HG02870 (cell line): ENCODE measurements at regions not wholly inside any gene's neighbourhood (a gene's known extent, or its start where the extent isn't known, plus 50 kb on each side); places are given as distances from the start of the nearest gene placed in this dataset.
"Not testable (repeated sequence)": the region's sequence is repeated elsewhere in the genome, so short reads cannot be mapped to it uniquely, and the experiment has no call there.

Experiments used
- ATAC-seq: cut with Tn5 transposase; IDR thresholded peaks from one replicate; pipeline ENCODE4 v1.9.1; 2021; ENCODE audit warnings: mild to moderate bottlenecking, moderate library complexity; ENCODE audit not compliant: unreplicated experiment

DNA sequence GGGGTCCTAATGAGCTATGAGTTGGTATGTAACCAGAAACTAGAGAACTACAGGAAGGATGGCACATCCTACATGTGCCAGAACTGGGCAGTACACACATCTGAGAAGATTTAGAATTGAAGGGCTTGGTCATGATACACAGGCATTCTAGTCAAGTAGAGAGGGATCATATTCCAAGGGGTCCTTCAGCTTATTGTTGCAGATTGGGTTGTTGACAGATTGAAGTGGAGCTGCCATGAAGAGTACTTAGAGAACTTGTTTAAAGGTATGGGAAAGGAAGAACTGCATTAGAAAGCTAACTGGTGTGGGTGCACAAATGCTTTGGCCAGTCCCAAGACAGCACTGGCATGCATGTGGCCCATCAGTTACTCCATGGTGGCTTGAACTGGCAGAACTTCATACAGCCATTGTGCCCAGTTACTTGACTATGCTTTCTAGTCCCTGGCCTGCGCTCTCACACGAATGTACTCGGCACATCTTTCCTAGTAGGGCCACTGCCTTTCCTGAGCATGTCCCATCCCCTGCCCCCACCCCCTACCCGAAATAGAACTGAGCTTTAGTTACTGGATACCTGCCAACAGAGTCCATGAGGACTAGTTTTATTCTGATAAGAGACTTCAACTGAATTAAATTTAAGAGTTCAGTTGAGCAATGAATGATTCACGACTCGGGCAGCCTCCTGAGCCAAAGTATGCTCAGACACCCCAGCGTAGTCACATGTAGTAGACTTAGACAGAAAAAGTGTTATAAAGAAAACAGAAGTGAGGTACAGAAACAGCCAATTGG is 64.0 kb downstream of the CCNG2 start:
- no peak for ATAC-seq

- no peak for ATAC-seq
Measured at GRCh38 chr4:77225022-77225421, 68.0 kb downstream of the CCNG2 start.

GRCh38 chr4:77226939-77227705 is 70.1 kb downstream of the CCNG2 start:
- ATAC-seq = no peak

- no peak for ATAC-seq
Measured at GRCh38 chr4:77229433-77229832, 72.4 kb downstream of the CCNG2 start.

DNA sequence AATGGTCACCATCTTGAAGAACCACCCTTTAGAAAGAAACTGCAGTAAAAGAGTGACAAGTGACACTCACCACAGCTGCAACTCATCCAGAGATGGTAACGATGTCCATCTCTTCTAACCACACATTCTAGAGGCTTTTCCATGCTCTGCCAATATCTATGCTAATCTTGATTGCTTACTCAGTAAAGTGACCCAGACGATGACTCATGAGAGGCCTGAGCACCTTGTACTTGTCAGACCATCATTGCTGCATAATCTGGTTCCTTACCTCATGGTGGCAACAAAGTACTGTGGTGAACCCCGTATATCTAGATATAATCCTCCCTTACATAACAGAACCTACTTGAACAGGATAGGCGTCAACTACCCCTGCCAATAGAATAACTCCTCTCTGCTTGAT is 75.6 kb downstream of the CCNG2 start:
- ATAC-seq = no peak

- peak; percentile 86 for ATAC-seq
Measured at GRCh38 chr4:77235289-77235854, 78.4 kb downstream of the CCNG2 start.

DNA sequence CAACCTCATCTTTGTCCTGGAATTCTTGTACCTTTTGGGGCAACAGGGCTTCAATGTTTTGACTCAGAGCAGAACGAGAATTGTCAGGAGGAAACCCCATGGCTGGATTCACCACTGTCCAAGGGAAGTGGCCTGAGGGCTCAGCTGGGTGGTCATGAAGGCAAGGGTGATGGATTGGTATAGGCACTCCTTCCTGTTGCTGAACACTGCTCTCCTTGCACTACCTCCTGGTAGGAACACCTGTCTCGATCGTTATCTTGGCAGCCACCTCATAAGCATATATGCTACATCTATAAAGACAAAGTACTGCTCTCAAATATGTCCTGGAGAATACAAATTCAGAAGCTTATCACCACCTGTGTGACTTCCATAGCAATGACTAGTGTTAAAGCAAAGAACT is 79.8 kb downstream of the CCNG2 start:
- ATAC-seq = no peak

DNA sequence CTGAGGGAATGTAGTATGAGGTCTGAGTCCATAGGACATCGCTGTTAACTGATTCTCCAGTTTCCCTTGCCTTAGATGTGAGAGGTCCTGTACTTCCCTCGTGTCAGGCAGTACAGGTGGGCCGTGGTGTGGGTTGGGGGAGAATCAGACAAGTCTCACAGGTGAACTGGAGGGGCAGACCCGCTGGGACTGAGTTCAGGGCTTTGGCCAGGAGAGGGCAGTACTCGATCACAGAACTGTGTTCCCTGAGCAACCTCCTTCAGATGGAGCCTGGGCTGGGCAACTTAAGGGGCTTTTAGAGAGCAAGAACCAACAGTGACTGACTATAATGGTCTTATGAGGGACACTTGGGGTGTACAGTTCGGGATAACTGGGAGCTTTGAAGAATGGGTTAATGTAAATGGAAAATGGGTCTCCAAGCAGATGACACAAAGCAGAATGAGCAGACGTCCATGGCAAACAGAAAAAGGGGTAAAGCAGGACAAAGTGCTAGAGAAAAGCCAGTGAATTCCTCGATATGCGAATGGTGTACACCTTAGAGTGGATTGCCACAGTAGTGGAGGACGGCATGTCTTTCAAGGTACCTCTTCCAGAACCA is 83.6 kb downstream of the CCNG2 start:
- ATAC-seq = peak; percentile 62

DNA sequence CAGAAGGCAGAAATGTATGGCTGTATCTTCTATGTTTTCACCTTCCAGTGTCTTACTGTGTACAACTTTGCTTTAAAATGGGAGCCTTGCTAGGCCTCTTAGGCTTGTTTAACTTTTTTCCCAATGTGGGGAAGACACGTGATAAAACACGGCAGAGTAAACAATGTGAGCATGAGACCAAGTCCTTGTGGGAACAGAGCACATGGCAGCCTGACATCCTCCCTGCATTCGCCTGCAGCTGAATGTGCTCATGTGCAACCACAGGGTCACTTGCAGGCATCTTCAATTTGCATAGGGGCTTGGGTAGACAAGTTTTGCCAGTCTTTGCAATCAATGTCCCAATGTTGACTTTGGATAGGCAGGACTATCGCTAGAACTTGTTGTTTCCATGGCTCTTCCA is 91.8 kb downstream of the CCNG2 start:
- ATAC-seq = no peak

DNA sequence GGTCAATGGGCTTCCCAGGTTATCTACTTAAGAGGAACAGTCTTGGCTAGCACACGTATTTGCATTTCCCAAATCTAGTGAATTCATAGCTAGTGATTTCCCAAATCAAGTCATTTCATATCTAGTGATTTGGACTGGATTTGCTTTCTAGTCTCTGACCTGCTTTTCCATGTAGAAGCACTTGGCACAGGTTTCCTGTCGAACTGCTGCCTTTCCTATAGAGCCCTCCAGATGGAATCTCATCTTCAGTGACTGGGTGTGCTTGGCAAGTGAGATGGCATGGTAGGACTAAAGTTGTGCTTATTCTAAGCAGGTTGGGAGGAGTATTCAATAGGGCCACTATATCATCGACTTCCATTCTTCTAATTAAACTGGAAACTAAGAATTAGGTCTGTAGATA is 94.7 kb downstream of the CCNG2 start:
- no peak for ATAC-seq

DNA sequence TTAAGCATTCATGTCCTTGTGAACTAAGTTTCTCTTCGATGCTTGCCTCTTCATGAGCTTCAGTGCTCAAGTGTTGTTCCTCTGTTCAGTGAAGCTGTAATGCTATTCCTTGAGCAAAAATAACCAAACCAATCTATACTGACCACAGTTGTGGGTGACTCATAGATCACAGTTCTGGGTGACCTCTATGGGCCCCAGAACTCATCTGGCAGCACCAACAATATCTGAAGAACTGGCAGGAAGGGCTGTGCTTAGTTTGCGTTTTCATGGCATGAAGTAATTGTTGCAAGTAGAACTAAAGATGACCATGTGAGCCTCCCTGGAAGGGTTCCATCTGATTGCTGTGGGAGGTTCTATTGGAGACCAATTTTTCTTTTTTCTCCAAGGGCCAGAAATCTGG is 106.2 kb downstream of the CCNG2 start:
- ATAC-seq = no peak

- not testable (repeated sequence) for ATAC-seq
Measured at GRCh38 chr4:77263976-77264375, 107.0 kb downstream of the CCNG2 start.

DNA sequence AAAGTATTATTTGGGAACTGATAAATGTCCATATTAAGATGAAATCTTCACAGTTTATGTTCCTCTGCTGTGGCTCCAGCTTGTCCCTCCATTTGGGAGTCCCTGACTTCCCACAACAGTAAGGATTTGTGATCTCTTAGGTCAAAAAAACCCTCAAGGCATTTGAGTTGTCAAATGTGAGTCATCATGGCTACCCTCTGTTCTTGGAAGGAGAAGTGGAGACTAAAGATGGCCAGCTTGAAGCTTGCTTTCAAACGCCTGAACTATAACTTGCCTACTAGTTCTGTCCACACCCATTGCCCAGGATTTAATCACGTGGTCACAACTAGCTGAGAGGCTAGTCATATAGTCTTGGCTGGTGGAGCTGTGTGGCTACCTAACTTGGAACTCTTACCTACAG is 107.8 kb downstream of the CCNG2 start:
- ATAC-seq = no peak

DNA sequence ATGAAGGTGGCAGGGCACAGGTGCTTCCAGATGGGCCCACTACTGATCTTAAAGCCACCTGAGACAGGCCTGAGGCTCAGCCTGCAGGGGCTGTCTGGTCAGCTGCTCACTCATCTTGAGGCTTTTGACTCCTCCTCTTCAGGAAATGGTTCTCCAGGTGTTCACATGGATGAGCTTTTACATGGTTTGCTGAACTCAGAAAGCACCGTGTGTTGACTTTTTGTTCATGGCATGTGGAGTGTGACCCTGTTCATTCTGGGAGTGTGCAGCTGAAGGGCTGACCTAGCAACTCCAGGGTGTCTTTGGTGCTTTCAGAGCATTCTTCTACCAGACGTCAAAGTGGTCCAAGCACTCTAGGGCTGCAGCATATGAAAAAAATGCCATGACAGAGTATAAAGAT is 111.1 kb downstream of the CCNG2 start:
- ATAC-seq = no peak

GRCh38 chr4:77269505-77269904 is 112.5 kb downstream of the CCNG2 start:
- no peak for ATAC-seq

DNA sequence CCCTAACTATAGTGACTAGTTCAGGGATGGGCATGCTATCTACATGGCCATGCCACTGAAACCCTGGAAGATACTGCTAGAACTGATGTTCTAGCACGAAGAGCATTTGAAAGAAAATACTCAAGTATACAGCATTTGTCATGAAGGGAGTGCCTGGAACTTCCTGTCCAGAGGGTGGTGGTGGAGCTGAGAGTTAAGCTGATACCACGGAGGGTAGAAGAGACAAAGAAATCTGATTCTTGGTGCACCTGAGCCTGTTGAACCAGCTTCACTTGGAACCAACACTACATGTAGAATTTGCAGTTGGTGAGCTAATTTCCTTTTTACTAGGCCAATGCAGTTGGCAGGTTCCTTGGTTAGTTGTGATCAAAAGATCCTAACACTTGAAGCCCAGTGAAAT is 116.4 kb downstream of the CCNG2 start:
- no peak for ATAC-seq

GRCh38 chr4:77279114-77279513 is 122.1 kb downstream of the CCNG2 start:
- not testable (repeated sequence) for ATAC-seq

- ATAC-seq = no peak
Measured at GRCh38 chr4:77282305-77282704, 125.3 kb downstream of the CCNG2 start.

GRCh38 chr4:77284036-77284435 is 127.0 kb downstream of the CCNG2 start:
- ATAC-seq = no peak

- ATAC-seq = no peak
Measured at GRCh38 chr4:77286906-77287305, 129.9 kb downstream of the CCNG2 start.

DNA sequence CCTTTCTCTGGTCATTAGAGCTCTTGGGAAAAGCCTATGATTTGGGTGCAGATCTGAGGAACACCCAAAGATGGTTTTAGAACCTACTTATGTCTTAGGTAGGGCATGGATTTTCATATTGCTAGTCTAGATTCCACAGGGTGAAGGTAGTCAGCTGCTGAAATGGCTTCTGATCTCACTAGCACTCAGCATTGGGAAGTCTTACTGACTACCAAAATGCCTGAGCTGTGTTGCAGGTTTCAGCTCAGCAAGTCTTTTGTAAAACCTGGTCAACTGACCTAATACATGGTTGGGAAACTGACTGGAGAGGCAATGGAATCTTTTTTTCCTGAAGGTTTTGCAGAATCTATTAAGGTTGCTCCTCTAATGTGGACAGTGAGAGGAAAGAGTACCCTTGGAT is 136.4 kb downstream of the CCNG2 start:
- ATAC-seq = no peak

GRCh38 chr4:77300996-77301395 is 144.0 kb downstream of the CCNG2 start:
- ATAC-seq = not testable (repeated sequence)
